BE2C (cell line): ENCODE measurements at regions not wholly inside any gene's neighbourhood (a gene's known extent, or its start where the extent isn't known, plus 50 kb on each side); places are given as distances from the start of the nearest gene placed in this dataset.

ENCODE experiments used
- DNase-seq: peaks from one replicate; pipeline ENCODE4 v3.0.0-alpha.2; 2020
- H3K27me3 ChIP-seq: fragments of 250-450 bp; sonication (Bioruptor Pico); 2 replicates; pipeline ENCODE4 v1.5.1; 2020; ENCODE audit warnings: mild to moderate bottlenecking
- H3K36me3 ChIP-seq: fragments of 250-450 bp; sonication (Bioruptor Pico); 2 replicates; pipeline ENCODE4 v1.5.1; 2020; ENCODE audit warnings: mild to moderate bottlenecking
- H3K4me1 ChIP-seq: fragments of 250-450 bp; sonication (Bioruptor Pico); 2 replicates; pipeline ENCODE4 v1.5.1; 2020
- H3K4me3 ChIP-seq: 2 replicates; pipeline ENCODE4 v1.5.1; 2011; ENCODE audit warnings: low read depth, low read length
- H3K9me3 ChIP-seq: fragments of 250-450 bp; sonication (Bioruptor Pico); 2 replicates; pipeline ENCODE4 v1.5.1; 2020
- TF ChIP-seq, protein P1 (sequence below): IDR thresholded peaks from 2 replicates; pipeline ENCODE4 v1.5.1; 2012; ENCODE audit warnings: mild to moderate bottlenecking, low read depth, low read length

DNA sequence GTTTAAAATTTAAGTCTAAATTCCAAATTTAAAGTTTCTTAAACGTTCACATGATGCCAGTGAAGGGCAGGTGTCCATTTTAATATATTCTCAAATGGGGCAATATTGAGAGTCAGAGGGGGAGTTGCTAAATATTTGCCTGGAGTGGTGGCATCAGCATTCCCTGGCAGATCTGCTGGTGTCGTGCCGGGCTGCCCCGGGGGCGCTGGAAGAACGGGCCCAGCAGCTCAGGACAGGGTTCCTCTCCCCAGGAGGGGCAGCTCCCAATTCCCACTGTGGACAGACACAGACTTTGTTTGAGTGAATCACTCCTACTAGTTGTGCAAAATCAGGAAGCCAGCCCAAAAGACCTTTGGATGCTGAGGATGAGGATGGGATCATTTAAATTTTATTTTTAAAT is 468.7 kb upstream of the B3GAT1 start:
- peaks cover 31% of the 10 kb centered on the region for H3K27me3 ChIP-seq

DNA sequence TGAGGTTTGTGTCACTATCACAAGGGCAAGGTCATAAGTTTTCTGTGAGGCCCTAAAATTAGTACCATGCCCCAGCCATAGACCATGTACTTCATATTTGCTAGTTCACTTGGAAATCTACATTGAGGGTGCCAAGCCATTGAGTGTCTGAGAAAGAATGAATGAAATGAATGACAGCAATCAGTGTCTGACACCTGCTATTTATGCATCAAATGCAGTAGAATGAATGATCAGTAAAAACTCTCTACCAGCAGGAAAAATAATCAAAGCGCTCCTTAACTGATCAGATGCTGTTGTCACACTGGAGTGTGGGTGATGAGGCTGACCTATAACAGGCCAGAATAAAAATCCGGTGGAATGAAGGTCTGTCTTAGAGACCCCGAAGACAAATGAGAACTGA is 467.9 kb upstream of the B3GAT1 start:
- no peak for DNase-seq
- no peaks in the 10 kb centered on the region for H3K9me3 ChIP-seq
- no peaks in the 10 kb centered on the region for H3K36me3 ChIP-seq
- peaks cover 27% of the 10 kb centered on the region for H3K27me3 ChIP-seq
- TF ChIP-seq, protein P1, sequence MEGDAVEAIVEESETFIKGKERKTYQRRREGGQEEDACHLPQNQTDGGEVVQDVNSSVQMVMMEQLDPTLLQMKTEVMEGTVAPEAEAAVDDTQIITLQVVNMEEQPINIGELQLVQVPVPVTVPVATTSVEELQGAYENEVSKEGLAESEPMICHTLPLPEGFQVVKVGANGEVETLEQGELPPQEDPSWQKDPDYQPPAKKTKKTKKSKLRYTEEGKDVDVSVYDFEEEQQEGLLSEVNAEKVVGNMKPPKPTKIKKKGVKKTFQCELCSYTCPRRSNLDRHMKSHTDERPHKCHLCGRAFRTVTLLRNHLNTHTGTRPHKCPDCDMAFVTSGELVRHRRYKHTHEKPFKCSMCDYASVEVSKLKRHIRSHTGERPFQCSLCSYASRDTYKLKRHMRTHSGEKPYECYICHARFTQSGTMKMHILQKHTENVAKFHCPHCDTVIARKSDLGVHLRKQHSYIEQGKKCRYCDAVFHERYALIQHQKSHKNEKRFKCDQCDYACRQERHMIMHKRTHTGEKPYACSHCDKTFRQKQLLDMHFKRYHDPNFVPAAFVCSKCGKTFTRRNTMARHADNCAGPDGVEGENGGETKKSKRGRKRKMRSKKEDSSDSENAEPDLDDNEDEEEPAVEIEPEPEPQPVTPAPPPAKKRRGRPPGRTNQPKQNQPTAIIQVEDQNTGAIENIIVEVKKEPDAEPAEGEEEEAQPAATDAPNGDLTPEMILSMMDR = no peak
- no peaks in the 10 kb centered on the region for H3K4me1 ChIP-seq
- no peak overlapping the region for H3K4me3 ChIP-seq

More for the DNA sequence above, 468.7 kb upstream of the B3GAT1 start:
- H3K4me3 ChIP-seq = no peak overlapping the region
- H3K4me1 ChIP-seq = no peaks in the 10 kb centered on the region
- no peaks in the 10 kb centered on the region for H3K36me3 ChIP-seq
- no peaks in the 10 kb centered on the region for H3K9me3 ChIP-seq
- DNase-seq = no peak
- TF ChIP-seq, protein P1 = no peak

DNA sequence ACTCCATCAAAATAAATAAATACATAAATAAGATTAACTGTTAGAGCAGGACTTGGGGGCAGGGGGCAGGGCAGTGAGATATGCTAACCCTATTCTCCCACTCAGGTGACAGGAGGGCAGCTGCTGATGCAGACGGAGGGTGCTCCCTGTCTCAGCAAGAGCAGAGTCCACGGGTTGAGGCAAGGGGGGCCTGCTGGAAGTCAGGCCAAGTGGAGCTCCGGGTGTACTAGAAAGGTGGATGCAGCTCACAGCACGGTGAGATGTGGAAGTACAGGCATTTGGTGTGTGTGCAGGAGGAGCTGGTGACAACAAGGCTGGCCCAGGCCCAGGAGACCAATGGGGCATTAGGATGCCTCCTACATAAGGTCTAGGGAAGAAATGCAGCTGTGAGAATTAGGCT is 467.3 kb upstream of the B3GAT1 start:
- Histone ChIP-seq H3K4me3 (no peak overlapping the region), H3K4me1 (no peaks in the 10 kb centered on the region), H3K27me3 (peaks cover 27% of the 10 kb centered on the region), H3K36me3 (no peaks in the 10 kb centered on the region), H3K9me3 (no peaks in the 10 kb centered on the region)
- TF ChIP-seq, protein P1 = no peak
- DNase-seq = no peak

DNA sequence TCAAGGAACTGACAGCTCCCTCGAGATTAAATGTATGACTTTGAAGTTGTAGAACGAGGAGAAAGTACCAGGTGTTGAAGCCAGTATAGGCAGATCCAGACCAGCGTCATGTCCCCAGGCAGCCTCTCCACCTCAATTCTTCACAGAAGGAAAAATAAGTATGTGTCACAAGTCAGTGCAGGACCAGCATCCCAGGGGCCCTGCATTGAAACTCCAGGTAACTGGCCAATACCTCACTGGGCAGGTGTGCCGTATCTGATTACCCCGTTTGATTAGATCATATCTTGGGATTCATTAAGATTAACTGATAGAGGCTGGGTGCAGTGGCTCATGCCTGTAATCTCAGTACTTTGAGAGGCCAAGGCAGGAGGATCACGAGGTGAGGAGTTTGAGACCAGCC is 466.7 kb upstream of the B3GAT1 start:
- Histone ChIP-seq H3K4me1 (no peaks in the 10 kb centered on the region), H3K27me3 (peaks cover 27% of the 10 kb centered on the region), H3K9me3 (no peaks in the 10 kb centered on the region), H3K36me3 (no peaks in the 10 kb centered on the region), H3K4me3 (no peak overlapping the region)
- DNase-seq = no peak
- TF ChIP-seq, protein P1 = no peak

DNA sequence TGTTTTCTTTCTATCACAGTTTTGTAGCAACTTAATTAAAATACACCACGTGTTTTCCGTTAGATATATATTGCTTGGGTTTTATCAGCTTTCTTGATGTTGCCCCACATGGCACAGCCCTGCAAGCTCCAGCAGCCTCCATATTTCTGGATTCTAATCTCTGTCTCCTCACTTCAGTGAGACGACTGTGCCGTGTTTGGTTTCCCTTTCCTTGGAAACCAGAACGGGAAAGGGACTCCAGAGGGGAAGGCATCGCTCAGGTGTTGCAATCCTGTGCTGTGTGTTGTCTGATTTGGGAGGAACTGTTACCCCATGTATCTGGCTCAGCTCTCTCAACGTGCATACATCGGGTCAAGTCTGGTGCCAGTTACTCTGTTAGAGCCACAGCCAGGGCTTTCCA is 464.2 kb upstream of the B3GAT1 start:
- TF ChIP-seq, protein P1 = no peak
- Histone ChIP-seq H3K4me1 (no peaks in the 10 kb centered on the region), H3K27me3 (peaks cover 7% of the 10 kb centered on the region), H3K9me3 (no peaks in the 10 kb centered on the region), H3K36me3 (no peaks in the 10 kb centered on the region), H3K4me3 (no peak overlapping the region)
- no peak for DNase-seq

DNA sequence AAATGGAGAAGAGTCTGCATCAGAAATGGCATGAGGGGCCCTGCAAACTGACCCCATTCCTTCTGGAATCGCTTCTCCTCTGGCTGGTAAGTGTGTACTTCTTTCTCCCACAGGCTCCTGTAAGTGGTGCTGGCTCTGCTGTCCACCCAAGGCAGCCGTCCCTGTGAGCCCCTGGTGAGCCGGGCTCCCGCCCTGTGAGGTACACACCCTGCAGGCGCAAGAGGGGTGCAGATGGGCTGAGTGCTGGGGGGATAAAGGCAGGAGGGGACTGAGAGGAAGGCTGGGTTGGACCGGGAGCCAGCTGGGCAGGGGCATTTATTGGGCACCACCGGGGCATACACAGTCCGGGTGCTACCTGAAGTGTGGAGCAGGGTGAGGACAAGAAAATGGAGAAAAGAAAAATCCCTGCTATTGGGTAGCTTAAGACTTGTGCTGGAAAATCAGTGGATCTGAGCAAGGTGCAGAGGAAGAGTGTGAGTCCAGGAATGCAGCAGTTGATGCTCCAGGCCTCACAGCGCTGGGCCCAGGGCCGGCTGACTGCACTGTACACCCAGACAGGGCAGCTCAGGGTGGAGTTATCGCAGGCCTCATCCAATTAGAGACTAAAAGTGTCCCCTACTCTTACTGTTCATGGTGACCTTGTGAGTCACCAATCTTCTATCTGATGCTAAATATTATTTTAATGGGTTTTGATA is 455.1 kb upstream of the B3GAT1 start:
- Histone ChIP-seq H3K4me3 (no peak overlapping the region), H3K9me3 (no peaks in the 10 kb centered on the region), H3K27me3 (no peaks in the 10 kb centered on the region), H3K4me1 (peaks cover 9% of the 10 kb centered on the region), H3K36me3 (no peaks in the 10 kb centered on the region)
- no peak for DNase-seq
- TF ChIP-seq, protein P1 = no peak
